ENCODE measurements at regions not wholly inside any gene's neighbourhood (a gene's known extent, or its start where the extent isn't known, plus 50 kb on each side); places are given as distances from the start of the nearest gene placed in this dataset.

- DNase-seq (ENCODE audit: low spot score in 2 of 2) = no peak
- intact Hi-C loops (cut with DNase I; ENCODE audit: low total_unique reads) = no loop called here
- 14 to 25% methylated on average over 3 of the region's 3 CpGs for WGBS, 2 donors
Observed at GRCh38 chrX:123807835-123808416, 51.9 kb upstream of the XIAP start.

DNA sequence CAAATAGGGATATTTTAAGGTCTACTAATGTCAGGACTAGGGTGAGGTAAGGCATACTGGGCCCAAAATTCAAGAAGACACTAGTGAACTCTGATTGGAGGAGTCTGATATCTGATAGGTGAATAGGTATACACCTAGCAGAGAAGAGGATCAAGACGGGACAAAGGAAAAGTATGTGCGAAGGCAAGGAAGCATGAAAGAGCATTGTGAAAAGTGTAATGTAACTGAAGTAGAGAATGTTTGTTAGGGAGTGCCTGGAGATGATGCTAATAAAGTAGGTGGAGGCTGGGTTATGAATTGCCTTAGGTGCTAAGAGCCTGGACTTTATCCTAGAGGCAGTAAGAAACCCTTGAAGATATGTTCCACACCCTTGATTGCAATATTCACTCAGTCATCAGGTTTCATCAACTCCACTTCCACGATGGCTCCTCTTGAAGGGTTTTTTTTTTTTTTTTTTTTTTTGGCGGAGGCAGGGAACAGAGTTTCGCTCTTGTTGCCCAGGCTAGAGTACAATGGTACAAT lies 49.9 kb upstream of the XIAP start:
- intact Hi-C loops (cut with DNase I; ENCODE audit: low total_unique reads) = no loop called here
- TF ChIP-seq, protein P1, sequence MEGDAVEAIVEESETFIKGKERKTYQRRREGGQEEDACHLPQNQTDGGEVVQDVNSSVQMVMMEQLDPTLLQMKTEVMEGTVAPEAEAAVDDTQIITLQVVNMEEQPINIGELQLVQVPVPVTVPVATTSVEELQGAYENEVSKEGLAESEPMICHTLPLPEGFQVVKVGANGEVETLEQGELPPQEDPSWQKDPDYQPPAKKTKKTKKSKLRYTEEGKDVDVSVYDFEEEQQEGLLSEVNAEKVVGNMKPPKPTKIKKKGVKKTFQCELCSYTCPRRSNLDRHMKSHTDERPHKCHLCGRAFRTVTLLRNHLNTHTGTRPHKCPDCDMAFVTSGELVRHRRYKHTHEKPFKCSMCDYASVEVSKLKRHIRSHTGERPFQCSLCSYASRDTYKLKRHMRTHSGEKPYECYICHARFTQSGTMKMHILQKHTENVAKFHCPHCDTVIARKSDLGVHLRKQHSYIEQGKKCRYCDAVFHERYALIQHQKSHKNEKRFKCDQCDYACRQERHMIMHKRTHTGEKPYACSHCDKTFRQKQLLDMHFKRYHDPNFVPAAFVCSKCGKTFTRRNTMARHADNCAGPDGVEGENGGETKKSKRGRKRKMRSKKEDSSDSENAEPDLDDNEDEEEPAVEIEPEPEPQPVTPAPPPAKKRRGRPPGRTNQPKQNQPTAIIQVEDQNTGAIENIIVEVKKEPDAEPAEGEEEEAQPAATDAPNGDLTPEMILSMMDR (IDR thresholded peaks at IDR 0.05) = no peak
- TF ChIP-seq POLR2A (IDR thresholded peaks at IDR 0.05) = no peak
- no peak overlapping the region for H3K4me3 ChIP-seq (ENCODE audit: low read depth, poor library complexity, severe bottlenecking)
- WGBS, 2 donors = 65 to 75% methylated on average over 5 of the region's 5 CpGs
- no peak for DNase-seq (ENCODE audit: low spot score in 2 of 2)

More at GRCh38 chrX:123807835-123808416, 51.9 kb upstream of the XIAP start:
- no peak overlapping the region for H3K4me3 ChIP-seq (ENCODE audit: low read depth, poor library complexity, severe bottlenecking)
- TF ChIP-seq, protein P1 (IDR thresholded peaks at IDR 0.05) = no peak
- TF ChIP-seq POLR2A (IDR thresholded peaks at IDR 0.05) = no peak

Measured in lower leg skin (tissue), 4 donors.